ENCODE measurements at regions not wholly inside any gene's neighbourhood (a gene's known extent, or its start where the extent isn't known, plus 50 kb on each side); places are given as distances from the start of the nearest gene placed in this dataset.
"Not testable (repeated sequence)": the region's sequence is repeated elsewhere in the genome, so short reads cannot be mapped to it uniquely, and the experiment has no call there.

DNA sequence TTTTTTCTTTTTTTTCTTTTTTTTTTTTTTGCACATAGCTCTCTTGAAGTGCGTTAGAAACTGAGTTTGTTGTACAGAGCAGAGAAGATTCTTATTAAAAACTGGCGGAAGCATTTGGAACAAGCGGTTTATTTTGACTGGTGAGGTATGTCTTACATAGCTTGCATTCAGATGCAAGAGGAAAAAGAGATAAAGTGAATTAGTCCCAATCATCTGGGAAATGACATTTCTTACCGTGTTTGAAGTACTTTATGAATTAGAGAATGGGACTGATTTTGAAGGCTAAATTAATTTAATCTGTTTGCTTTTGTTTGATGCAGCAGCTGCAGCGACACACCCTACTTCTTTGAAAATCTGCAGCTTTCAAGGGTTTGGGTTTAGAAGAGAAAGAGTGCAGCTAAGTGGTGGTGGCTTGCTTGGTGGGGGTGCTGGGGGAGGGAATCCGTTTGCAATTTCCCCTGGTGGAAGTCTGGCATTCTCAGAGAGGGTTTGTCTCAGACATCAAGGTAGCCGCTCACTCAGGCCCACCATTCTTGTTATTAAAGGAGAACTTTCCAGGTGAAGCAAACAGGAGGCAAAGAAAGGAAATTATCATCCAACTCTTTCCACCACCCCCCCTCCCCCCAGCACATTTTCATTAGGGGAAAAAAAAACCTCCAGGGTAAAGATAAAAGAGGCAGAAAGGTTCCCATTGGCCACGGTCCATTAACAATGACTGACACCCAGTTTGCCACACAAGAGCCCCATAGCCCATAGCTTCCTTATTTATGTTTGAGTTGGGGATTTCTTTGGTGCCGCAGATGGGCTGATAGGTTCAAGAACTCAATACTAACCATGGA is 231.7 kb downstream of the SKIDA1 start:
- H3K27me3 ChIP-seq (ENCODE audit: insufficient read depth, low read length): no peaks in the 10 kb centered on the region
- H3K9me3 ChIP-seq (ENCODE audit: insufficient read depth, low read depth, low read length): no peaks in the 10 kb centered on the region
- H3K4me3 ChIP-seq (ENCODE audit: low read length): peak overlapping the region; percentile 68
- no peaks in the 10 kb centered on the region for H3K36me3 ChIP-seq (ENCODE audit: insufficient read depth, low read depth, low read length)
- H3K4me1 ChIP-seq (ENCODE audit: insufficient read depth, low read length): peaks cover 60% of the 10 kb centered on the region
- H3K27ac ChIP-seq (ENCODE audit: low read length): peak overlapping the region; percentile 62
- H3K9ac ChIP-seq (ENCODE audit: low read depth, low read length): peak overlapping the region; percentile 85

DNA sequence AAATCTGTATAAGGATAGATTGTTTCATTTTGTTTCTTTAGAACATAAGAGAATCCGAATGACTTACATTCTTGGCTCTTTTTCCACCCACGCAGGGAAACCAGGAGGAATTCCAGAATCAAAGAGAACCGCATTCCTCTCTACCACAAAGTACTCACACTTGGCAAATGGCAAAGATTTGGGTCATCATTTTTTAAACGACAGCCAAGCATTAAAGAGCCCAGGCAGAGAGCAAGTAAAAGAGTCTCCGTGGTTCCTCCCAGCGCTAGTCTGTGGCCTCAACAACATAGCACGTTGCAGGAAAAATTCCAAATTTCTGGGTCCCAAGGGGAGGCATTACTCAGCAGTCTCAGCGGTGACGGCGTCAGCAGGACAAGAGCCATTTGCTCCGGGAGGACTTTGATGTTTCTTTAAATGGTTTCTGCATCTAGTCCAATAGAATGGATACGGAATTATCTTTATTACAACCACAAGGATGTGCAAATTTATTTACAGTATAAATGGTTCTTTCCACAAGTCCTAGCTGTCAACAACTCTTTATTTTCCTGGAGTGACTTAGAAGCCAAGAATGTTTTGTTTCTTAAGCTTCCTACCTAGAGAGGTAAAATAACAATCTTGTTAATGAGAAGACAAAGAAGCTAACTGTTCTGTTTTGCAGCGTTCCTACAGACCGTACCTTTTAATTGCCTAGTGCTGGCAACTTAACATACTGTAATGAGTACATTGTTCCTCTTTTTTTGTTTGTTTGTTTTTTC is 232.5 kb downstream of the SKIDA1 start:
- peaks cover 52% of the 10 kb centered on the region for H3K4me1 ChIP-seq (ENCODE audit: insufficient read depth, low read length)
- H3K27ac ChIP-seq (ENCODE audit: low read length): peak overlapping the region; percentile 62

DNA sequence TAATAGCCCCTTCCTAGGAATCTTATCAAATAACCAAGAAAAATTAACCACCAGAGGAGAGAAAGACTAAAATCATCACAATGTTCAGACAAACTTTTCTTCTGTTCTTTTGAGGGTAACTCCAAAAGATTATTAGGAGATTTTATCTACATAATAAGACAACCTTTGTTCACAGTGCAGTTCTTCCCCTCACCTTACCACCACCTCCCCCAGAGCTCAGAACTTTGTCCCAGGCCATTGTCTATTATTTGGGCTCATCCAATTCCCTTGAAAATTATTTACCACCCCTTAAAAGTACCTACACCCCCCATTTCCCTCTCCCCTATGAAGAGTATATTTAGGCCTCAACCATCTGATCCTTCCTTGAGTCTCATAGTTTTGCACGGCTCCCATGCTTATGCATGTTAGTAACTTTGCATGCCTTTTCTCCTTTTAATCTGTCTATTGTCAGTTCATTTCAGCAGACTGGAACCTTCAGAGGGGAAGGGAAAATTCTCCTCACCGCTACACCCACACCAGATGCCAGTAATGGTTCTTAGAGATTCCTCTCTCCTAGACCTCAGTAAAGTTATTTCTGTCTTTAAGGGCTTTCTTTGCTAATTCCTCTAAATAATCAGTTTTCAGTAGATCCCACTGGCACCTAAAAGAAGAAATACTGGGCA is 234.9 kb downstream of the SKIDA1 start:
- peaks cover 48% of the 10 kb centered on the region for H3K4me1 ChIP-seq (ENCODE audit: insufficient read depth, low read length)
- H3K9ac ChIP-seq (ENCODE audit: low read depth, low read length): peak overlapping the region; percentile 5; the same call in 1 of the 2 replicates
- peak overlapping the region; percentile 78 for H3K27ac ChIP-seq (ENCODE audit: low read length)
- no peaks in the 10 kb centered on the region for H3K36me3 ChIP-seq (ENCODE audit: insufficient read depth, low read depth, low read length)
- no peaks in the 10 kb centered on the region for H3K27me3 ChIP-seq (ENCODE audit: insufficient read depth, low read length)
- H3K9me3 ChIP-seq (ENCODE audit: insufficient read depth, low read depth, low read length): no peaks in the 10 kb centered on the region
- H3K4me3 ChIP-seq (ENCODE audit: low read length): peak overlapping the region; percentile 2

More for the DNA sequence above, 232.5 kb downstream of the SKIDA1 start:
- peak overlapping the region; percentile 68 for H3K4me3 ChIP-seq (ENCODE audit: low read length)
- H3K9me3 ChIP-seq (ENCODE audit: insufficient read depth, low read depth, low read length): no peaks in the 10 kb centered on the region
- no peaks in the 10 kb centered on the region for H3K27me3 ChIP-seq (ENCODE audit: insufficient read depth, low read length)
- H3K9ac ChIP-seq (ENCODE audit: low read depth, low read length): peak overlapping the region; percentile 85
- no peaks in the 10 kb centered on the region for H3K36me3 ChIP-seq (ENCODE audit: insufficient read depth, low read depth, low read length)

DNA sequence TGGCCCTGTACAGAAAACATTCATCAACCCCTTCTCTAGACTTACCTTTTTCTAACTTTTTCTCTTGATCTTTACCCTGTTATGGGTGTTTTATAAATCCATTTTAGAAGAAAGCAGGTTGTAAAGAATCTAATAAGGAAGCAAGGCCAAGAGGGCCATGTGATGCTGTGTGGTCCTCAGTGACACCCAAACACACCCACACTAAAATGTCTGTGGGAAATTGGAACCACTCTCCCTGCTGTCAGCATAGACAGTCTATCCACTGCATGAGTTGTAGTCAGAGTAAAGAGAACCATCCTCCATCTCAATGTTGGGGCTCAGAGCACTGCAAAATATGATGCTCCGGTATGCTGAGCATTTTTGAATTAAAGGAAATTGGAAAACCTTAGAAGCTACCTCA is 235.5 kb downstream of the SKIDA1 start:
- H3K4me1 ChIP-seq (ENCODE audit: insufficient read depth, low read length): peaks cover 55% of the 10 kb centered on the region
- H3K36me3 ChIP-seq (ENCODE audit: insufficient read depth, low read depth, low read length): no peaks in the 10 kb centered on the region
- H3K9me3 ChIP-seq (ENCODE audit: insufficient read depth, low read depth, low read length): no peaks in the 10 kb centered on the region
- H3K27ac ChIP-seq (ENCODE audit: low read length): peak overlapping the region; percentile 78
- H3K27me3 ChIP-seq (ENCODE audit: insufficient read depth, low read length): no peaks in the 10 kb centered on the region
- peak overlapping the region; percentile 39; the same call in 1 of the 2 replicates for H3K9ac ChIP-seq (ENCODE audit: low read depth, low read length)
- peak overlapping the region; percentile 2; the same call in 1 of the 2 replicates for H3K4me3 ChIP-seq (ENCODE audit: low read length)

DNA sequence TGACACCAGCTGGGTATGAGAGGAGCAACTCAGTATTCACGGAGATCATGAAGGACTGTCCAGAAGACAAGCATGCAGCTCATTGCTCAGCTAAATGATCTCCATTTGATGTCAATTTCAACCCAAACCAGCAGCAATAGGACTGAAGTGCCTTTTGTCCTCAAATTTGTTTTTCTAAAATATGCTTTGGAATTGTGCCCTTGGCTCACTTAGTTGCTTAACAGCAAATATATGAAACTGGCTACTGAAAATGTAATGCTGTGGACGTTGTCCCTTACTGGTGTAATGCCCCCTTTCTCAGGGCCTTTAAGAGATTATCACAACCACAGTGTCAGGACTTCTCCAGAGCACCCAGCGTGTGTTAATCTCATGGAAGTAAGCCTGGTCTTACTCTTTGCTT is 236.2 kb downstream of the SKIDA1 start:
- Histone ChIP-seq H3K9me3 (ENCODE audit: insufficient read depth, low read depth, low read length) (no peaks in the 10 kb centered on the region), H3K9ac (ENCODE audit: low read depth, low read length) (no peak overlapping the region; the same call in 1 of the 2 replicates), H3K4me1 (ENCODE audit: insufficient read depth, low read length) (peaks cover 56% of the 10 kb centered on the region), H3K4me3 (ENCODE audit: low read length) (no peak overlapping the region), H3K27me3 (ENCODE audit: insufficient read depth, low read length) (no peaks in the 10 kb centered on the region), H3K36me3 (ENCODE audit: insufficient read depth, low read depth, low read length) (no peaks in the 10 kb centered on the region), H3K27ac (ENCODE audit: low read length) (peak overlapping the region; percentile 32)

DNA sequence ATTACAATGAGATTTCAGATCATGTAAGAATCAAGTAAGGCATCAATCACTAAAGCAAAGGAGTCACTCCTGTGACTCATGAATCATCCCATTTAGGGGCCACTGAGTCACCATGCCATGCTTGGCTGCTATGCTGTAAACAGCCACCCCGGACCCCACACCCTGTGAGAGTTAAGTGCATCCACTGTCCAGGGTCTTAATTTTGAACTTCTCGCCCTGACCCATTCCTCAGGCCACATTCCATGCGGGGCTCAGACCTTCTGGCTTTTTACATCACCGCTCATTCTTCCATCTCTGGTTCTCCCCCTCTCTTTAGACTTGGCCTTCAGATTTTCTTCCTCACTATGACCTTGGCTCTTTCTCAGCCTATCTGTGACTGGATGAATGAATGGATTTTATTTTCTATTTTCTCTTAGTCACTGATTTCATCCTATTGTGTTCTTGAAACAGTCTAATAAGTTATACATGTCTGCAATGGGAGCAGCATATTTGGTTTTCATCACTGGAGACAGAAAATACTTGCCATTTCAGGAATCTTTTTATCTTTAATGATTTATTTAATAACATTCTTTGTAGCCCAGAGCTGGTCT is 239.6 kb downstream of the SKIDA1 start:
- no peaks in the 10 kb centered on the region for H3K9me3 ChIP-seq (ENCODE audit: insufficient read depth, low read depth, low read length)
- no peak overlapping the region for H3K4me3 ChIP-seq (ENCODE audit: low read length)
- H3K27me3 ChIP-seq (ENCODE audit: insufficient read depth, low read length): no peaks in the 10 kb centered on the region
- no peaks in the 10 kb centered on the region for H3K36me3 ChIP-seq (ENCODE audit: insufficient read depth, low read depth, low read length)
- peak overlapping the region; percentile 57 for H3K27ac ChIP-seq (ENCODE audit: low read length)
- H3K9ac ChIP-seq (ENCODE audit: low read depth, low read length): peak overlapping the region; percentile 51; the same call in 1 of the 2 replicates
- peaks cover 48% of the 10 kb centered on the region for H3K4me1 ChIP-seq (ENCODE audit: insufficient read depth, low read length)

DNA sequence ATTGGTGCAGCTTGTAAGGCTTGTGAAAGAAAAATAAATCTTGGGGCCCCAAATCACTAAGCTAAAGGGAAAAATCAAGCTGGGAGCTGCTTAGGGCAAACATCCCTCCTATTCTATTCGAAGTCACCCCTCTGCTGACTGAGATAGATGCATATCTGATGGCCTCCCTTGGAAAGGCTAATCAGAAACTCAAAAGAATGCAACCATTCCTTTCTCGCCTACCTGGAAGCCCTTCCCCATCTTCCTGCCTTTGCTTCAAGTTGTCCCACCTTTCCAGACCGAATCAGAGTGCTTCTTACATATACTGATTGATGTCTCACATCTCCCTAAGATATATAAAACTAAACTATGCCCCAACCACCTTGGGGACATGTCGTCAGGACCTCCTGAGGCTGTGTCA is 240.3 kb downstream of the SKIDA1 start:
- Histone ChIP-seq H3K9me3 (ENCODE audit: insufficient read depth, low read depth, low read length) (no peaks in the 10 kb centered on the region), H3K4me3 (ENCODE audit: low read length) (no peak overlapping the region), H3K36me3 (ENCODE audit: insufficient read depth, low read depth, low read length) (no peaks in the 10 kb centered on the region), H3K9ac (ENCODE audit: low read depth, low read length) (peak overlapping the region; percentile 51; the same call in 1 of the 2 replicates), H3K27me3 (ENCODE audit: insufficient read depth, low read length) (no peaks in the 10 kb centered on the region), H3K27ac (ENCODE audit: low read length) (peak overlapping the region; percentile 57), H3K4me1 (ENCODE audit: insufficient read depth, low read length) (peaks cover 46% of the 10 kb centered on the region)

DNA sequence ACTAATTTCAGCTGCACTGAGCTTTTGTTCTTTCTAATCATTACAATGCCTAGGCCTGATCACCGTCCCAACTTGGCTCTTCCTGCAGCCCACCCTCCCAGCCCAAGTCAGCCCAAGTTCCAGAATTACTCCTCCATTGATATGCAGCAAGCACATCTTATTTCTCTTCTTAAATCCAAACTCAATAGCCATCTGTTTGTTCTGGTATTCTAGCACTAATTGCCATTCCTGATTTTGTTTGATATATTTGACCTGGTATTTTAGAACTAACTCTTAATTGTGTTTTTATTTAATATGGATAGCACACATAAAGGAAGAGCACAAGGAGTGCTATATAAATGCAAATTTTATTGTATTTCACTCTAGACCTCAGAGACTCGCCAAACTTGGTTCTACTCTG is 241.2 kb downstream of the SKIDA1 start:
- Histone ChIP-seq H3K9me3 (ENCODE audit: insufficient read depth, low read depth, low read length) (no peaks in the 10 kb centered on the region), H3K27me3 (ENCODE audit: insufficient read depth, low read length) (no peaks in the 10 kb centered on the region), H3K4me3 (ENCODE audit: low read length) (0 out of 2 replicates have a peak overlapping the region, but pooled peaks have one; percentile 2), H3K36me3 (ENCODE audit: insufficient read depth, low read depth, low read length) (no peaks in the 10 kb centered on the region), H3K4me1 (ENCODE audit: insufficient read depth, low read length) (peaks cover 47% of the 10 kb centered on the region), H3K9ac (ENCODE audit: low read depth, low read length) (peak overlapping the region; percentile 51; the same call in 1 of the 2 replicates), H3K27ac (ENCODE audit: low read length) (peak overlapping the region; percentile 50)

DNA sequence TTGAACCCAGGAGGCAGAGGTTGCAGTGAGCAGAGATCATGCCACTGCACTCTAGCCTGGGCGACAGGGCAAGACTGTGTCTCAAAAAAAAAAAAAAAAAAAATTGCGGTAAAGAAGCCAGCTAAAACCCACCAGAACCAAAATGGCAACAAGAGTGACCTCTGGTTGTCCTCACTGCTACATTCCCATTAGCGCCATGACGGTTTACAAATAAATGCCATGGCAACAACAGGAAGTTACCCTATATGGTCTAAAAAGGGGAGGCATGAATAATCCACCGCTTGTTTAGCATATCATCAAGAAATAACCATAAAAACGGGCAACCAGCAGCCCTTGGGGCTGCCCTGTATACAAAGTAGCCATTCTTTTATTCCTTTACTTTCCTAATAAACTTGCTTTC is 242.4 kb downstream of the SKIDA1 start:
- peak overlapping the region; percentile 93 for H3K27ac ChIP-seq (ENCODE audit: low read length)

DNA sequence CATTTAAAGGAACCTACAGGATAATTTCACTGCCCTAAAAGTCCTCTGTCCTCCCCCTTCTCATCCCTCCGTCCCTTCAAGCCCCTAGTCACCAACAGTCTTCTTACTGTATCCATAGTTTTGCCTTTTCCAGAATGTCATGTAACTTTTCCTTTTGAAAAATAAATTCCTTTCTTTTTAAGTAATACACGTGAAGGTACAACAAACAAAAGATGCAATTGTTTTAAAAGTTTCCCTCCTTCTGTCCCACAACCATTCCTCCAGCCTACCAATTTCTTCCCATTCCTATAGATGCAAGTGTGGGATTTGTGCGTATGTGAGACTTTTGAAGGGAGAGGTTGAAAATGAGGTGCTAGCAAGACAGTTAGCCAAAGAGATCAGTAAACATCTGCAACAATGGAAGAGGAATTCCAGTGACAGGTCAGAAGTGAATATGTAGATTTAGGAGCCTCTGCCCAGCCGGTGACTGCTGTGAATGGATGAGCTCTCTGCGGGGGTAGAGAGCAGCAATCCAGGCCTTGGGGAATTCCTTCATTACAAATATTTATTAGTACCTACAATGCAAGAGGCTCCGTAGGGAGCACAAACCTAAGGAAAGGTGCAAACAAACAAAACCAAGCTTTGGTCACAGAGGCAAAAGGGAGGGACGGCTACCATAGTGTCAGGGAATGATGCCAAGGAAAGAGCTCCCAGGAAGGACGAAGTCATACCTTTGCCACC is 243.6 kb downstream of the SKIDA1 start:
- H3K27ac ChIP-seq (ENCODE audit: low read length): peak overlapping the region; percentile 93
- H3K9me3 ChIP-seq (ENCODE audit: insufficient read depth, low read depth, low read length): no peaks in the 10 kb centered on the region
- peaks cover 50% of the 10 kb centered on the region for H3K4me1 ChIP-seq (ENCODE audit: insufficient read depth, low read length)
- H3K27me3 ChIP-seq (ENCODE audit: insufficient read depth, low read length): no peaks in the 10 kb centered on the region
- peak overlapping the region; percentile 36; the same call in 1 of the 2 replicates for H3K4me3 ChIP-seq (ENCODE audit: low read length)
- H3K36me3 ChIP-seq (ENCODE audit: insufficient read depth, low read depth, low read length): no peaks in the 10 kb centered on the region
- H3K9ac ChIP-seq (ENCODE audit: low read depth, low read length): peak overlapping the region; percentile 71

More for the DNA sequence above, 242.4 kb downstream of the SKIDA1 start:
- not testable (repeated sequence) for H3K27me3 ChIP-seq (ENCODE audit: insufficient read depth, low read length); H3K9me3 ChIP-seq (ENCODE audit: insufficient read depth, low read depth, low read length); H3K36me3 ChIP-seq (ENCODE audit: insufficient read depth, low read depth, low read length); H3K4me3 ChIP-seq (ENCODE audit: low read length)
- H3K9ac ChIP-seq (ENCODE audit: low read depth, low read length): peak overlapping the region; percentile 51; the same call in 1 of the 2 replicates
- H3K4me1 ChIP-seq (ENCODE audit: insufficient read depth, low read length): peaks cover 50% of the 10 kb centered on the region

Measured in iPS-20b (cell line).